ENCODE measurements at regions not wholly inside any gene's neighbourhood (a gene's known extent, or its start where the extent isn't known, plus 50 kb on each side); places are given as distances from the start of the nearest gene placed in this dataset.
A peak's percentile ranks its signal among the peaks of the same experiment; 100 is the strongest.

DNA sequence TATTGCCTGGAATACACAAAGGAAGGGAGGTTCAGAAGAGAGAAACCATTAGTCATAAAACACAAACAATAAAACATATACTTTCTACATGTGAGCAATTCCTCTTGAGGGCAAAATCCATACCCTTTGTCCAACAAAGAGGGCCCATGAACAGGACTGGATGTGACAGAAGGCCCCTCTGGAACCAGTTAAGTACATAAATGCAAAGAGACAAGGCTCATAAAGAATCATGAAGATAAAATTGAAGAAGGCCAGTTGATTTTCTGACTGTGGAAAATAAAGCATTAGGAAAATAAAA, 58.3 kb upstream of the CPOX start:
- Histone ChIP-seq H3K4me1 (no peaks in the 10 kb centered on the region), H3K4me3 (no peak overlapping the region), H3K27me3 (no peaks in the 10 kb centered on the region), H3K27ac (no peak overlapping the region), H3K36me3 (replicated peaks in 1 of 2; ENCODE audit: insufficient read depth in 1 of 2, low read depth in 2 of 2) (no peaks in the 10 kb centered on the region), H3K9me3 (no peaks in the 10 kb centered on the region)
- ATAC-seq, result no peak
- DNase-seq, result no peak
- intact Hi-C loops (cut with DNase I), result no loop called here
- TF ChIP-seq, protein P1, sequence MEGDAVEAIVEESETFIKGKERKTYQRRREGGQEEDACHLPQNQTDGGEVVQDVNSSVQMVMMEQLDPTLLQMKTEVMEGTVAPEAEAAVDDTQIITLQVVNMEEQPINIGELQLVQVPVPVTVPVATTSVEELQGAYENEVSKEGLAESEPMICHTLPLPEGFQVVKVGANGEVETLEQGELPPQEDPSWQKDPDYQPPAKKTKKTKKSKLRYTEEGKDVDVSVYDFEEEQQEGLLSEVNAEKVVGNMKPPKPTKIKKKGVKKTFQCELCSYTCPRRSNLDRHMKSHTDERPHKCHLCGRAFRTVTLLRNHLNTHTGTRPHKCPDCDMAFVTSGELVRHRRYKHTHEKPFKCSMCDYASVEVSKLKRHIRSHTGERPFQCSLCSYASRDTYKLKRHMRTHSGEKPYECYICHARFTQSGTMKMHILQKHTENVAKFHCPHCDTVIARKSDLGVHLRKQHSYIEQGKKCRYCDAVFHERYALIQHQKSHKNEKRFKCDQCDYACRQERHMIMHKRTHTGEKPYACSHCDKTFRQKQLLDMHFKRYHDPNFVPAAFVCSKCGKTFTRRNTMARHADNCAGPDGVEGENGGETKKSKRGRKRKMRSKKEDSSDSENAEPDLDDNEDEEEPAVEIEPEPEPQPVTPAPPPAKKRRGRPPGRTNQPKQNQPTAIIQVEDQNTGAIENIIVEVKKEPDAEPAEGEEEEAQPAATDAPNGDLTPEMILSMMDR (IDR thresholded peaks at IDR 0.05), result no peak
- no peak for TF ChIP-seq POLR2A (IDR thresholded peaks at IDR 0.05)

DNA sequence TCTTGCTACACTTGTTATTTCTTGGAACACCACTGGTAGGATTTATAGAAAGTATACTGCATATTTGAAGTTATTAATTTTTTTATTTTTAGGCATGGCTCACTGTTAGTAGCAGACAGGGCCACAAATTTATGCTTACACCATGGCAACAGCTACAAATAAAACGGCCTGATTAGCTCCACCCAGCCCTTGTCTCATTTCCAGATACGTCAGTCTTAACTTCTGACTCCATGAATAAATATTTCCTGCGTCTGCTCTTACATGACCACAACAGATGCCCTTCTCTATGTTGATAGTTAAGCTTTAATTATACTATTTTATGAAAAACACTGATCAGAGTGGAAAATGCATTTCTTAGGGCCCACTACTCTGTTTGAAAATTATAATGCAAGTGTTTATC, 62.3 kb upstream of the CPOX start:
- ATAC-seq, result no peak
- 44 to 57% methylated on average over 3 of the region's 3 CpGs for WGBS, 2 donors
- no peaks in the 10 kb centered on the region for H3K27me3 ChIP-seq
- peak in 1 of 4 donors; percentile 6 for DNase-seq
- no peaks in the 10 kb centered on the region for H3K36me3 ChIP-seq (replicated peaks in 1 of 2; ENCODE audit: insufficient read depth in 1 of 2, low read depth in 2 of 2)
- no peak overlapping the region for H3K4me3 ChIP-seq
- intact Hi-C loops (cut with DNase I), result no loop called here
- TF ChIP-seq POLR2A (IDR thresholded peaks at IDR 0.05), result no peak
- H3K4me1 ChIP-seq, result peaks cover 4% of the 10 kb centered on the region
- H3K27ac ChIP-seq, result no peak overlapping the region
- H3K9me3 ChIP-seq, result no peaks in the 10 kb centered on the region

DNA sequence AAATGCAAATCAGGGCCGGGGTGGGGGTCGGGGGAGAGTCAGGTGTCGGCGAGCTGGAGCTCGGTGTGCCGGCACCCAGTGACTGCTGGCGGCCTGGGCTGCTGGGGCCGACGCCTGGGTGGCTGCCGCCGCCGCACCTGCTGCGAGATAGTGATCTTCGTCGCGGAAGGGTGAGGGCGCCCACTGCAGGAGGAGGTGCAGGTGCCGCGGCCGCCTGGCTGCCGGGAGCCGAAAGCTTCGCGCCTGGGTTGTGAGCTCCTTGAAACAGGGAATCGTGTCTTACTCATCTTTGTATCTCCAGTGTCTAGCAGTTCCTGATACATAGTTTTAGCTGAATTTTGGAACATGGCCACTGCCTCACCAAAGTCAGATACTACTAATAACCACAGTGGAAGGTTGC, 64.0 kb upstream of the CPOX start:
- ATAC-seq (peak; percentile 76), DNase-seq (peak; percentile 40 to 71 (median 48))
- no peak overlapping the region for H3K27ac ChIP-seq
- no peaks in the 10 kb centered on the region for H3K36me3 ChIP-seq (replicated peaks in 1 of 2; ENCODE audit: insufficient read depth in 1 of 2, low read depth in 2 of 2)
- 6 to 12% methylated on average over 21 to 25 of the region's 25 CpGs for WGBS, 2 donors
- intact Hi-C loops (cut with DNase I), result no loop called here
- no peaks in the 10 kb centered on the region for H3K9me3 ChIP-seq
- no peaks in the 10 kb centered on the region for H3K27me3 ChIP-seq
- no peak overlapping the region for H3K4me3 ChIP-seq
- peaks cover 4% of the 10 kb centered on the region for H3K4me1 ChIP-seq
- no peak for TF ChIP-seq POLR2A (IDR thresholded peaks at IDR 0.05)
- TF ChIP-seq, protein P1 (IDR thresholded peaks at IDR 0.05), result peak in 6 of 7 experiments; percentile 23 to 60 (median 42)

DNA sequence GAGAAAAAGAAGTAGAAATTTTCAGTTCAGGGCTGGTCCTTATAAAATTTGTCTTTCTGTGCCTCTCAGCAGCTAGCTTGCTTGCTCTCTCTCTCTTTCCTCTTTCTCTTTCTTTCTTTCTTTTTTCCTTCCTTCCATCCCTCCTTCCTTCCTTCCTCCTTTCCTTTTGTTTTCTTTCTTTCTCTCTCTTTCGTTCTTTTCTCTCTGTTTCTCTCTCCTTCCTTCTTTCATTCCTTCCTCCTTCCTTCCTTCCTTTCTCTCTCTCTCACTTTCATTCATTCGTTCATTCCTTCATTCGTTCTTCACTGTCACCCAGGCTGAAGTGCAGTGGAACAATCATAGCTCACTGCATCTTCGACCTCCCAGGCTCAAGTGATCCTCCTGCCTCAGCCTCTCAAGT, 69.3 kb upstream of the CPOX start:
- TF ChIP-seq, protein P1 (IDR thresholded peaks at IDR 0.05), result no peak
- no peak for TF ChIP-seq POLR2A (IDR thresholded peaks at IDR 0.05)
- no peak overlapping the region for H3K4me3 ChIP-seq
- H3K27me3 ChIP-seq, result no peaks in the 10 kb centered on the region
- H3K4me1 ChIP-seq, result no peaks in the 10 kb centered on the region
- no peaks in the 10 kb centered on the region for H3K36me3 ChIP-seq (replicated peaks in 1 of 2; ENCODE audit: insufficient read depth in 1 of 2, low read depth in 2 of 2)
- 58 to 63% methylated on average over 4 of the region's 4 CpGs for whole genome bisulfite sequencing, 2 donors
- DNase-seq, result no peak
- no peak for ATAC-seq
- H3K27ac ChIP-seq, result no peak overlapping the region
- no peaks in the 10 kb centered on the region for H3K9me3 ChIP-seq
- intact Hi-C loops (cut with DNase I), result no loop called here

DNA sequence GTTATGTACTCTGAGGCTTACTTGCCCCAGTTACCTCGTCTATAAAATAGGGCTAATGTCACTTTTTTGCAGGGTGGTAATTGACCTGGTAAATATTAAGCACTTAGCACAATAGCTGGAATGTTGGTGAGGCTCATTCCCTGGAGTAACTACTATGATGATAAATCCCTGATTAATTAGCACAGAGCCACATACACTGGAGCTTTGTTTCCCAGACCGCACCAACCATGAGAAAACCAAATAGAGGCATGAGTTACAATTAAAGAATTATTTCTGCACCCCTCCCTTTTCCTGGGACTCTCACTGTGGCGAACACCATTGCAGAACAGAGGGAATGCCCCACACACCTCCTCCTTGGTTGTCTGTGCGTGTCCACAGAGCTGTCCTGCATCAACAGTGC, 76.6 kb upstream of the CPOX start:
- H3K27ac ChIP-seq, result peak overlapping the region in 3 of 4 donors; percentile 34 to 56 (median 50)
- H3K36me3 ChIP-seq (replicated peaks in 1 of 2; ENCODE audit: insufficient read depth in 1 of 2, low read depth in 2 of 2), result no peaks in the 10 kb centered on the region
- WGBS, 2 donors, result 20 to 31% methylated on average over 4 of the region's 4 CpGs
- intact Hi-C loops (cut with DNase I), result no loop called here
- DNase-seq (peak in 2 of 4 donors; percentile 9 to 18), ATAC-seq (peak; percentile 89)
- TF ChIP-seq, protein P1 (IDR thresholded peaks at IDR 0.05), result no peak
- TF ChIP-seq POLR2A (IDR thresholded peaks at IDR 0.05), result no peak
- H3K4me1 ChIP-seq, result no peaks in the 10 kb centered on the region
- no peak overlapping the region for H3K4me3 ChIP-seq
- no peaks in the 10 kb centered on the region for H3K9me3 ChIP-seq
- no peaks in the 10 kb centered on the region for H3K27me3 ChIP-seq
